ENCODE measurements at regions not wholly inside any gene's neighbourhood (a gene's known extent, or its start where the extent isn't known, plus 50 kb on each side); places are given as distances from the start of the nearest gene placed in this dataset.

GRCh38 chr14:34043627-34044372 lies 92.9 kb upstream of the EGLN3 start:
- Histone ChIP-seq H3K4me1 (ENCODE audit: insufficient read depth, low read length) (no peaks in the 10 kb centered on the region), H3K4me3 (ENCODE audit: low read depth in 1 of 2, low read length in 2 of 2) (no peak overlapping the region), H3K27me3 (ENCODE audit: control insufficient read depth in 1 of 2, insufficient read depth in 2 of 2, low read length in 2 of 2) (no peaks in the 10 kb centered on the region), H3K9me3 (ENCODE audit: low read length) (no peaks in the 10 kb centered on the region), H3K9ac (ENCODE audit: low read length) (no peak overlapping the region), H3K27ac (ENCODE audit: low read depth, low read length) (no peak overlapping the region), H3K36me3 (ENCODE audit: insufficient read depth, low read length) (no peaks in the 10 kb centered on the region)

GRCh38 chr14:34041220-34041619 lies 90.3 kb upstream of the EGLN3 start:
- no peak overlapping the region for H3K4me3 ChIP-seq (ENCODE audit: low read depth in 1 of 2, low read length in 2 of 2)
- H3K9ac ChIP-seq (ENCODE audit: low read length): no peak overlapping the region
- H3K36me3 ChIP-seq (ENCODE audit: insufficient read depth, low read length): no peaks in the 10 kb centered on the region
- H3K9me3 ChIP-seq (ENCODE audit: low read length): no peaks in the 10 kb centered on the region
- no peak overlapping the region for H3K27ac ChIP-seq (ENCODE audit: low read depth, low read length)
- peaks cover 2% of the 10 kb centered on the region for H3K4me1 ChIP-seq (ENCODE audit: insufficient read depth, low read length)
- no peaks in the 10 kb centered on the region for H3K27me3 ChIP-seq (ENCODE audit: control insufficient read depth in 1 of 2, insufficient read depth in 2 of 2, low read length in 2 of 2)

GRCh38 chr14:34040766-34041165 lies 89.9 kb upstream of the EGLN3 start:
- Histone ChIP-seq H3K4me3 (ENCODE audit: low read depth in 1 of 2, low read length in 2 of 2) (no peak overlapping the region), H3K27me3 (ENCODE audit: control insufficient read depth in 1 of 2, insufficient read depth in 2 of 2, low read length in 2 of 2) (no peaks in the 10 kb centered on the region), H3K4me1 (ENCODE audit: insufficient read depth, low read length) (peaks cover 7% of the 10 kb centered on the region), H3K9me3 (ENCODE audit: low read length) (no peaks in the 10 kb centered on the region), H3K9ac (ENCODE audit: low read length) (no peak overlapping the region), H3K27ac (ENCODE audit: low read depth, low read length) (no peak overlapping the region), H3K36me3 (ENCODE audit: insufficient read depth, low read length) (no peaks in the 10 kb centered on the region)

GRCh38 chr14:34039428-34040047 lies 88.7 kb upstream of the EGLN3 start:
- Histone ChIP-seq H3K27ac (ENCODE audit: low read depth, low read length) (no peak overlapping the region), H3K27me3 (ENCODE audit: control insufficient read depth in 1 of 2, insufficient read depth in 2 of 2, low read length in 2 of 2) (no peaks in the 10 kb centered on the region), H3K36me3 (ENCODE audit: insufficient read depth, low read length) (no peaks in the 10 kb centered on the region), H3K9me3 (ENCODE audit: low read length) (no peaks in the 10 kb centered on the region), H3K4me1 (ENCODE audit: insufficient read depth, low read length) (peaks cover 11% of the 10 kb centered on the region), H3K4me3 (ENCODE audit: low read depth in 1 of 2, low read length in 2 of 2) (no peak overlapping the region), H3K9ac (ENCODE audit: low read length) (no peak overlapping the region)

- H3K9ac ChIP-seq (ENCODE audit: low read length): no peak overlapping the region
- peaks cover 11% of the 10 kb centered on the region for H3K4me1 ChIP-seq (ENCODE audit: insufficient read depth, low read length)
- no peaks in the 10 kb centered on the region for H3K9me3 ChIP-seq (ENCODE audit: low read length)
- H3K36me3 ChIP-seq (ENCODE audit: insufficient read depth, low read length): no peaks in the 10 kb centered on the region
- H3K27ac ChIP-seq (ENCODE audit: low read depth, low read length): no peak overlapping the region
- H3K4me3 ChIP-seq (ENCODE audit: low read depth in 1 of 2, low read length in 2 of 2): no peak overlapping the region
- H3K27me3 ChIP-seq (ENCODE audit: control insufficient read depth in 1 of 2, insufficient read depth in 2 of 2, low read length in 2 of 2): no peaks in the 10 kb centered on the region
These were observed 87.6 kb upstream of the EGLN3 start for GRCh38 chr14:34038358-34039057.

GRCh38 chr14:34036319-34036766 lies 85.5 kb upstream of the EGLN3 start:
- Histone ChIP-seq H3K27me3 (ENCODE audit: control insufficient read depth in 1 of 2, insufficient read depth in 2 of 2, low read length in 2 of 2) (no peaks in the 10 kb centered on the region), H3K4me3 (ENCODE audit: low read depth in 1 of 2, low read length in 2 of 2) (no peak overlapping the region), H3K36me3 (ENCODE audit: insufficient read depth, low read length) (no peaks in the 10 kb centered on the region), H3K27ac (ENCODE audit: low read depth, low read length) (no peak overlapping the region), H3K4me1 (ENCODE audit: insufficient read depth, low read length) (peaks cover 14% of the 10 kb centered on the region), H3K9me3 (ENCODE audit: low read length) (no peaks in the 10 kb centered on the region), H3K9ac (ENCODE audit: low read length) (no peak overlapping the region)

GRCh38 chr14:34035934-34036250 lies 85.0 kb upstream of the EGLN3 start:
- no peak overlapping the region for H3K4me3 ChIP-seq (ENCODE audit: low read depth in 1 of 2, low read length in 2 of 2)
- H3K27ac ChIP-seq (ENCODE audit: low read depth, low read length): no peak overlapping the region
- no peak overlapping the region for H3K9ac ChIP-seq (ENCODE audit: low read length)
- H3K36me3 ChIP-seq (ENCODE audit: insufficient read depth, low read length): no peaks in the 10 kb centered on the region
- no peaks in the 10 kb centered on the region for H3K9me3 ChIP-seq (ENCODE audit: low read length)
- peaks cover 15% of the 10 kb centered on the region for H3K4me1 ChIP-seq (ENCODE audit: insufficient read depth, low read length)
- no peaks in the 10 kb centered on the region for H3K27me3 ChIP-seq (ENCODE audit: control insufficient read depth in 1 of 2, insufficient read depth in 2 of 2, low read length in 2 of 2)

GRCh38 chr14:34035177-34035933 lies 84.5 kb upstream of the EGLN3 start:
- no peak overlapping the region for H3K9ac ChIP-seq (ENCODE audit: low read length)
- no peak overlapping the region for H3K27ac ChIP-seq (ENCODE audit: low read depth, low read length)

GRCh38 chr14:34034447-34035176 lies 83.7 kb upstream of the EGLN3 start:
- H3K27me3 ChIP-seq (ENCODE audit: control insufficient read depth in 1 of 2, insufficient read depth in 2 of 2, low read length in 2 of 2): no peaks in the 10 kb centered on the region
- H3K4me1 ChIP-seq (ENCODE audit: insufficient read depth, low read length): peaks cover 15% of the 10 kb centered on the region
- H3K4me3 ChIP-seq (ENCODE audit: low read depth in 1 of 2, low read length in 2 of 2): no peak overlapping the region
- H3K27ac ChIP-seq (ENCODE audit: low read depth, low read length): no peak overlapping the region
- H3K9ac ChIP-seq (ENCODE audit: low read length): no peak overlapping the region
- H3K9me3 ChIP-seq (ENCODE audit: low read length): no peaks in the 10 kb centered on the region
- H3K36me3 ChIP-seq (ENCODE audit: insufficient read depth, low read length): no peaks in the 10 kb centered on the region

More at GRCh38 chr14:34035177-34035933, 84.5 kb upstream of the EGLN3 start:
- H3K36me3 ChIP-seq (ENCODE audit: insufficient read depth, low read length): no peaks in the 10 kb centered on the region
- H3K4me3 ChIP-seq (ENCODE audit: low read depth in 1 of 2, low read length in 2 of 2): no peak overlapping the region
- H3K27me3 ChIP-seq (ENCODE audit: control insufficient read depth in 1 of 2, insufficient read depth in 2 of 2, low read length in 2 of 2): no peaks in the 10 kb centered on the region
- H3K9me3 ChIP-seq (ENCODE audit: low read length): no peaks in the 10 kb centered on the region
- H3K4me1 ChIP-seq (ENCODE audit: insufficient read depth, low read length): peaks cover 15% of the 10 kb centered on the region

GRCh38 chr14:34032720-34033119 lies 81.8 kb upstream of the EGLN3 start:
- H3K9me3 ChIP-seq (ENCODE audit: low read length): no peaks in the 10 kb centered on the region
- H3K27me3 ChIP-seq (ENCODE audit: control insufficient read depth in 1 of 2, insufficient read depth in 2 of 2, low read length in 2 of 2): no peaks in the 10 kb centered on the region
- no peaks in the 10 kb centered on the region for H3K36me3 ChIP-seq (ENCODE audit: insufficient read depth, low read length)
- no peak overlapping the region for H3K27ac ChIP-seq (ENCODE audit: low read depth, low read length)
- no peak overlapping the region for H3K4me3 ChIP-seq (ENCODE audit: low read depth in 1 of 2, low read length in 2 of 2)
- peaks cover 20% of the 10 kb centered on the region for H3K4me1 ChIP-seq (ENCODE audit: insufficient read depth, low read length)
- no peak overlapping the region for H3K9ac ChIP-seq (ENCODE audit: low read length)

GRCh38 chr14:34030864-34031263 lies 80.0 kb upstream of the EGLN3 start:
- Histone ChIP-seq H3K9me3 (ENCODE audit: low read length) (no peaks in the 10 kb centered on the region), H3K27me3 (ENCODE audit: control insufficient read depth in 1 of 2, insufficient read depth in 2 of 2, low read length in 2 of 2) (no peaks in the 10 kb centered on the region), H3K4me3 (ENCODE audit: low read depth in 1 of 2, low read length in 2 of 2) (no peak overlapping the region), H3K4me1 (ENCODE audit: insufficient read depth, low read length) (peaks cover 15% of the 10 kb centered on the region), H3K27ac (ENCODE audit: low read depth, low read length) (no peak overlapping the region), H3K9ac (ENCODE audit: low read length) (no peak overlapping the region), H3K36me3 (ENCODE audit: insufficient read depth, low read length) (no peaks in the 10 kb centered on the region)

Data from muscle layer of colon (tissue), 2 donors.